ENCODE measurements at regions not wholly inside any gene's neighbourhood (a gene's known extent, or its start where the extent isn't known, plus 50 kb on each side); places are given as distances from the start of the nearest gene placed in this dataset.

DNA sequence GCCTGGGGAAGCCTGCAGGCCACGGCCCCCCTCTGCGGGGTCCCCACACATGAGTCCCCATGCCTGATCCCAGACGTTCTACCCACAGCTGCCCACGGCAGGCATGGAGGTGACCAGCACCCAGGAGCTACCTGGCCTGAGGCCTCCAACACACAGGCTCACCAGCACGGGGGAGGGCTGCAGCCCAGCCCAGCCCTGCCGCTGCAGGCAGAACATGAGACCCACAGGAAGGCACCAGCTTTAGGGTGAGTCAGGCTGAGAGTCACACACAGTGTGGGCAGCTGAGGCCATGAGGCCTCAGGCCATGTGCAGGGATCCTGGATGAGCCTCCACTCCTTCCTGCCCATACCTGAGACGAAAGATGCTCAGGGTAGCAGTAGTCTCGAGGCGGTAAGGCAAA lies 121.1 kb downstream of the PSMG1 start:
- WGBS, result 94% methylated on average over 9 of the region's 9 CpGs
- Histone ChIP-seq H3K4me3 (ENCODE audit: low read depth in 1 of 3, low read length in 3 of 3) (no peak overlapping the region), H3K9ac (ENCODE audit: low read depth in 1 of 2, low read length in 2 of 2) (no peak overlapping the region), H3K4me1 (ENCODE audit: control insufficient read depth in 4 of 4, insufficient read depth in 4 of 4, low read length in 3 of 4) (no peaks in the 10 kb centered on the region), H3K27me3 (ENCODE audit: control insufficient read depth in 4 of 4, insufficient read depth in 4 of 4, low read length in 3 of 4) (no peaks in the 10 kb centered on the region), H3K36me3 (ENCODE audit: control insufficient read depth in 4 of 4, insufficient read depth in 3 of 4, low read depth in 1 of 4, low read length in 3 of 4) (no peaks in the 10 kb centered on the region), H3K9me3 (ENCODE audit: control insufficient read depth in 4 of 4, low read length in 3 of 4) (no peaks in the 10 kb centered on the region), H3K27ac (ENCODE audit: low read depth in 1 of 2, low read length in 2 of 2) (no peak overlapping the region)
- no peak for DNase-seq (ENCODE audit: low spot score)
- TF ChIP-seq, protein P1, sequence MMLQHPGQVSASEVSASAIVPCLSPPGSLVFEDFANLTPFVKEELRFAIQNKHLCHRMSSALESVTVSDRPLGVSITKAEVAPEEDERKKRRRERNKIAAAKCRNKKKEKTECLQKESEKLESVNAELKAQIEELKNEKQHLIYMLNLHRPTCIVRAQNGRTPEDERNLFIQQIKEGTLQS (IDR thresholded peaks at IDR 0.05), result no peak
- TF ChIP-seq, protein P2, sequence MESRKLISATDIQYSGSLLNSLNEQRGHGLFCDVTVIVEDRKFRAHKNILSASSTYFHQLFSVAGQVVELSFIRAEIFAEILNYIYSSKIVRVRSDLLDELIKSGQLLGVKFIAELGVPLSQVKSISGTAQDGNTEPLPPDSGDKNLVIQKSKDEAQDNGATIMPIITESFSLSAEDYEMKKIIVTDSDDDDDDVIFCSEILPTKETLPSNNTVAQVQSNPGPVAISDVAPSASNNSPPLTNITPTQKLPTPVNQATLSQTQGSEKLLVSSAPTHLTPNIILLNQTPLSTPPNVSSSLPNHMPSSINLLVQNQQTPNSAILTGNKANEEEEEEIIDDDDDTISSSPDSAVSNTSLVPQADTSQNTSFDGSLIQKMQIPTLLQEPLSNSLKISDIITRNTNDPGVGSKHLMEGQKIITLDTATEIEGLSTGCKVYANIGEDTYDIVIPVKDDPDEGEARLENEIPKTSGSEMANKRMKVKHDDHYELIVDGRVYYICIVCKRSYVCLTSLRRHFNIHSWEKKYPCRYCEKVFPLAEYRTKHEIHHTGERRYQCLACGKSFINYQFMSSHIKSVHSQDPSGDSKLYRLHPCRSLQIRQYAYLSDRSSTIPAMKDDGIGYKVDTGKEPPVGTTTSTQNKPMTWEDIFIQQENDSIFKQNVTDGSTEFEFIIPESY (IDR thresholded peaks at IDR 0.05), result no peak
- TF ChIP-seq JUND (IDR thresholded peaks at IDR 0.05) (no peak), HNF4G (IDR thresholded peaks at IDR 0.05) (no peak)
- TF ChIP-seq, protein P3, sequence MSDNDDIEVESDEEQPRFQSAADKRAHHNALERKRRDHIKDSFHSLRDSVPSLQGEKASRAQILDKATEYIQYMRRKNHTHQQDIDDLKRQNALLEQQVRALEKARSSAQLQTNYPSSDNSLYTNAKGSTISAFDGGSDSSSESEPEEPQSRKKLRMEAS (IDR thresholded peaks at IDR 0.05), result no peak

DNA sequence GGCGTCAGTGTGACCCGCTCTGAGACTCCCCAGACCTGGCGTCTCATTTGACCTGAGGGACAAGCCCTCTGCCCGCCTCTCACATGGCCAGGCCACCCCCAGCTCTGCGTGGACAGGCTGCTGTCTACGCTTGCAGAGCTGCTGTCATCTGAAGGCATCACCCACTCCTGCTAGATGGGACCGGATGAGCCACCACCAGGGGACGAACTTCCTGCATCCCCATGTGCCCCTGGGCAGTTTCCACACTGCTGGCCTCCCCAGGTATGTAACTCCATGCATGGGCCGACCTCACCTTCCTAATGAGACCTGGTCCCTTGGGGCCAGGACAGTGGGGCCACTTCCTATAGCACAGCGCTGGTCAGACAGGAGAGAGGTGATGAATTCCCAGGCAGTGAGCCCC lies 121.5 kb downstream of the PSMG1 start:
- Histone ChIP-seq H3K4me1 (ENCODE audit: control insufficient read depth in 4 of 4, insufficient read depth in 4 of 4, low read length in 3 of 4) (no peaks in the 10 kb centered on the region), H3K9ac (ENCODE audit: low read depth in 1 of 2, low read length in 2 of 2) (no peak overlapping the region), H3K4me3 (ENCODE audit: low read depth in 1 of 3, low read length in 3 of 3) (no peak overlapping the region), H3K27me3 (ENCODE audit: control insufficient read depth in 4 of 4, insufficient read depth in 4 of 4, low read length in 3 of 4) (no peaks in the 10 kb centered on the region), H3K27ac (ENCODE audit: low read depth in 1 of 2, low read length in 2 of 2) (no peak overlapping the region), H3K9me3 (ENCODE audit: control insufficient read depth in 4 of 4, low read length in 3 of 4) (no peaks in the 10 kb centered on the region), H3K36me3 (ENCODE audit: control insufficient read depth in 4 of 4, insufficient read depth in 3 of 4, low read depth in 1 of 4, low read length in 3 of 4) (no peaks in the 10 kb centered on the region)
- TF ChIP-seq, protein P4, sequence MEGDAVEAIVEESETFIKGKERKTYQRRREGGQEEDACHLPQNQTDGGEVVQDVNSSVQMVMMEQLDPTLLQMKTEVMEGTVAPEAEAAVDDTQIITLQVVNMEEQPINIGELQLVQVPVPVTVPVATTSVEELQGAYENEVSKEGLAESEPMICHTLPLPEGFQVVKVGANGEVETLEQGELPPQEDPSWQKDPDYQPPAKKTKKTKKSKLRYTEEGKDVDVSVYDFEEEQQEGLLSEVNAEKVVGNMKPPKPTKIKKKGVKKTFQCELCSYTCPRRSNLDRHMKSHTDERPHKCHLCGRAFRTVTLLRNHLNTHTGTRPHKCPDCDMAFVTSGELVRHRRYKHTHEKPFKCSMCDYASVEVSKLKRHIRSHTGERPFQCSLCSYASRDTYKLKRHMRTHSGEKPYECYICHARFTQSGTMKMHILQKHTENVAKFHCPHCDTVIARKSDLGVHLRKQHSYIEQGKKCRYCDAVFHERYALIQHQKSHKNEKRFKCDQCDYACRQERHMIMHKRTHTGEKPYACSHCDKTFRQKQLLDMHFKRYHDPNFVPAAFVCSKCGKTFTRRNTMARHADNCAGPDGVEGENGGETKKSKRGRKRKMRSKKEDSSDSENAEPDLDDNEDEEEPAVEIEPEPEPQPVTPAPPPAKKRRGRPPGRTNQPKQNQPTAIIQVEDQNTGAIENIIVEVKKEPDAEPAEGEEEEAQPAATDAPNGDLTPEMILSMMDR (IDR thresholded peaks at IDR 0.05; ENCODE audit: low read depth, low read length, missing input control), result no peak
- TF ChIP-seq FOXA1 (IDR thresholded peaks at IDR 0.05) (no peak), HNF4A (conservative IDR thresholded peaks at IDR 0.05) (no peak), TAF1 (conservative IDR thresholded peaks at IDR 0.05) (no peak), FOXA2 (IDR thresholded peaks at IDR 0.05) (no peak), YY1 (IDR thresholded peaks at IDR 0.05) (no peak), JUND (IDR thresholded peaks at IDR 0.05) (no peak), RAD21 (IDR thresholded peaks at IDR 0.05) (no peak), RXRA (IDR thresholded peaks at IDR 0.05) (no peak), SP1 (IDR thresholded peaks at IDR 0.05) (no peak)
- TF ChIP-seq, protein P2 (IDR thresholded peaks at IDR 0.05), result no peak
- TF ChIP-seq, protein P1 (IDR thresholded peaks at IDR 0.05), result no peak
- TF ChIP-seq, protein P5, sequence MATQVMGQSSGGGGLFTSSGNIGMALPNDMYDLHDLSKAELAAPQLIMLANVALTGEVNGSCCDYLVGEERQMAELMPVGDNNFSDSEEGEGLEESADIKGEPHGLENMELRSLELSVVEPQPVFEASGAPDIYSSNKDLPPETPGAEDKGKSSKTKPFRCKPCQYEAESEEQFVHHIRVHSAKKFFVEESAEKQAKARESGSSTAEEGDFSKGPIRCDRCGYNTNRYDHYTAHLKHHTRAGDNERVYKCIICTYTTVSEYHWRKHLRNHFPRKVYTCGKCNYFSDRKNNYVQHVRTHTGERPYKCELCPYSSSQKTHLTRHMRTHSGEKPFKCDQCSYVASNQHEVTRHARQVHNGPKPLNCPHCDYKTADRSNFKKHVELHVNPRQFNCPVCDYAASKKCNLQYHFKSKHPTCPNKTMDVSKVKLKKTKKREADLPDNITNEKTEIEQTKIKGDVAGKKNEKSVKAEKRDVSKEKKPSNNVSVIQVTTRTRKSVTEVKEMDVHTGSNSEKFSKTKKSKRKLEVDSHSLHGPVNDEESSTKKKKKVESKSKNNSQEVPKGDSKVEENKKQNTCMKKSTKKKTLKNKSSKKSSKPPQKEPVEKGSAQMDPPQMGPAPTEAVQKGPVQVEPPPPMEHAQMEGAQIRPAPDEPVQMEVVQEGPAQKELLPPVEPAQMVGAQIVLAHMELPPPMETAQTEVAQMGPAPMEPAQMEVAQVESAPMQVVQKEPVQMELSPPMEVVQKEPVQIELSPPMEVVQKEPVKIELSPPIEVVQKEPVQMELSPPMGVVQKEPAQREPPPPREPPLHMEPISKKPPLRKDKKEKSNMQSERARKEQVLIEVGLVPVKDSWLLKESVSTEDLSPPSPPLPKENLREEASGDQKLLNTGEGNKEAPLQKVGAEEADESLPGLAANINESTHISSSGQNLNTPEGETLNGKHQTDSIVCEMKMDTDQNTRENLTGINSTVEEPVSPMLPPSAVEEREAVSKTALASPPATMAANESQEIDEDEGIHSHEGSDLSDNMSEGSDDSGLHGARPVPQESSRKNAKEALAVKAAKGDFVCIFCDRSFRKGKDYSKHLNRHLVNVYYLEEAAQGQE (IDR thresholded peaks at IDR 0.05), result no peak
- TF ChIP-seq, protein P3 (IDR thresholded peaks at IDR 0.05), result no peak
- DNase-seq (ENCODE audit: low spot score), result no peak
- WGBS, result 96% methylated on average over 10 of the region's 10 CpGs
